ENCODE measurements at regions not wholly inside any gene's neighbourhood (a gene's known extent, or its start where the extent isn't known, plus 50 kb on each side); places are given as distances from the start of the nearest gene placed in this dataset.
"Not testable (repeated sequence)": the region's sequence is repeated elsewhere in the genome, so short reads cannot be mapped to it uniquely, and the experiment has no call there.

DNA sequence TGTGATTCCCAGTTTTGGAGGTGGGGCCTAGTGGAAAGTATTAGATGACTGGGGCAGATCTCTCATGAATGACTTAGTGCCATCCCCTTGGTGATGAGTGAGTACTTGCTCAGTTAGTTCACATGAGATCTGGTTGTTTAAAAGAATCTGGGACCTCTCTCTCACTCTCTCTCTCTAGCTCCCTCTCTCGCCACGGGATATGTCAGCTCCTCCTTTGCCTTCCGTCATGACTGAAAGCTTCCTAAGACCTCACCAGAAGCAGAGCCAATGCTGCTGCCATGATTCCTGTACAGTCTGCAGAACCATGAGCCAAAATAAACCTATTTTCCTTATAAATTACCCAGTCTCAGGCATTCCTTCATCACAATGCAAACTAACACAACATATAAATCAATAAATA is 176.7 kb downstream of the PRELID2 start:
- TF ChIP-seq CTCF (IDR thresholded peaks at IDR 0.05; ENCODE audit: low read depth, low read length): no peak
- DNase-seq (ENCODE audit: low read depth): no peak
- H3K4me3 ChIP-seq (ENCODE audit: low read depth, low read length): no peak overlapping the region

- not testable (repeated sequence) for DNase-seq (ENCODE audit: low read depth)
These were observed 182.4 kb downstream of the PRELID2 start for GRCh38 chr5:145652700-145653099.

GRCh38 chr5:145647137-145647536 is 188.0 kb downstream of the PRELID2 start:
- H3K4me3 ChIP-seq (ENCODE audit: low read depth, low read length); DNase-seq (ENCODE audit: low read depth): not testable (repeated sequence)

More at GRCh38 chr5:145652700-145653099, 182.4 kb downstream of the PRELID2 start:
- H3K4me3 ChIP-seq (ENCODE audit: low read depth, low read length): not testable (repeated sequence)

DNA sequence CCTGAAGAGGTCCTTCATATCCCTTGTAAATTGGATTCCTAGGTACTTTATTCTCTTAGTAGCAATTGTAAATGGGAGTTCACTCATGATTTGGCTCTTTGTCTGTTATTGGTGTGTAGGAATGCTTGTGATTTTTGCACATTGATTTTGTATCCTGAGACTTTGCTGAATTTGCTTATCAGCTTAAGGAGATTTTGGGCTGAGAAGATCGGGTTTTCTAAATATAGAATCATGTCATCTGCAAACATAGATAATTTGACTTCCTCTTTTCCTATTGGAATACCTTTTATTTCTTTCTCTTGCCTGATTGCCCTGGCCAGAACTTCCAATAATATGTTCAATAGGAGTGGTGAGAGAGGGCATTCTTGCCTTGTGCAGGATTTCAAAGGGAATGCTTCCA is 191.9 kb downstream of the PRELID2 start:
- not testable (repeated sequence) for H3K4me3 ChIP-seq (ENCODE audit: low read depth, low read length); DNase-seq (ENCODE audit: low read depth)

- TF ChIP-seq, protein P1, sequence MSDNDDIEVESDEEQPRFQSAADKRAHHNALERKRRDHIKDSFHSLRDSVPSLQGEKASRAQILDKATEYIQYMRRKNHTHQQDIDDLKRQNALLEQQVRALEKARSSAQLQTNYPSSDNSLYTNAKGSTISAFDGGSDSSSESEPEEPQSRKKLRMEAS (IDR thresholded peaks at IDR 0.05; ENCODE audit: low read depth, low read length): no peak
- TF ChIP-seq MYC (IDR thresholded peaks at IDR 0.05; ENCODE audit: low read depth, low read length) (no peak), CTCF (IDR thresholded peaks at IDR 0.05; ENCODE audit: low read depth, low read length) (no peak), POLR2A (IDR thresholded peaks at IDR 0.05; ENCODE audit: extremely low read depth, insufficient read length) (no peak)
- no peak for DNase-seq (ENCODE audit: low read depth)
- H3K4me3 ChIP-seq (ENCODE audit: low read depth, low read length): no peak overlapping the region
These were observed 197.7 kb downstream of the PRELID2 start for GRCh38 chr5:145637396-145637795.

GRCh38 chr5:145636371-145636770 is 198.8 kb downstream of the PRELID2 start:
- H3K4me3 ChIP-seq (ENCODE audit: low read depth, low read length): no peak overlapping the region
- no peak for DNase-seq (ENCODE audit: low read depth)
- TF ChIP-seq MYC (IDR thresholded peaks at IDR 0.05; ENCODE audit: low read depth, low read length): no peak
- TF ChIP-seq CTCF (IDR thresholded peaks at IDR 0.05; ENCODE audit: low read depth, low read length): no peak
- no peak for TF ChIP-seq POLR2A (IDR thresholded peaks at IDR 0.05; ENCODE audit: extremely low read depth, insufficient read length)
- TF ChIP-seq, protein P1 (IDR thresholded peaks at IDR 0.05; ENCODE audit: low read depth, low read length): no peak

DNA sequence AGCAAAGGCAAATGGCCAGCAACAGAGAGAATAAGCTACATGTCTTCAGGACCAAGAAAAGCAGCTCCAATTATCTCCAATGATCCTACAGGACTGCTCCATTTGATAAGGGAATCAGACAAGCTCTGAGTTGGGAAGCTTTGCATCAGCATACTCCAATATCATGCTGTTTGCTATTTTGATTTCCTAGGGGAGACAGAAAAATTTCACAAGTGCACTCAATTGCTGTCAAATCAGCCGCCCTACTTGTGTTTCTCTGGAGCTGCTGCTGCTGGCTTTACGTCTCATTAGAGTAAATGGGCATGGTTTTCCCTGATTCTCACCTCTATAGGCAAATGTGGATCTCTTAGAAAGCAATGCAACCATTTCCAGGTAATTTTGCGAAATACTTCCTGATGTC is 201.7 kb downstream of the PRELID2 start:
- DNase-seq (ENCODE audit: low read depth): no peak
- TF ChIP-seq CTCF (IDR thresholded peaks at IDR 0.05; ENCODE audit: low read depth, low read length) (no peak), POLR2A (IDR thresholded peaks at IDR 0.05; ENCODE audit: extremely low read depth, insufficient read length) (no peak), MYC (IDR thresholded peaks at IDR 0.05; ENCODE audit: low read depth, low read length) (no peak)
- TF ChIP-seq, protein P1 (IDR thresholded peaks at IDR 0.05; ENCODE audit: low read depth, low read length): no peak
- no peak overlapping the region for H3K4me3 ChIP-seq (ENCODE audit: low read depth, low read length)

GRCh38 chr5:145632701-145633100 is 202.4 kb downstream of the PRELID2 start:
- no peak for TF ChIP-seq MYC (IDR thresholded peaks at IDR 0.05; ENCODE audit: low read depth, low read length)
- no peak for TF ChIP-seq POLR2A (IDR thresholded peaks at IDR 0.05; ENCODE audit: extremely low read depth, insufficient read length)
- TF ChIP-seq CTCF (IDR thresholded peaks at IDR 0.05; ENCODE audit: low read depth, low read length): no peak
- TF ChIP-seq, protein P1 (IDR thresholded peaks at IDR 0.05; ENCODE audit: low read depth, low read length): no peak
- H3K4me3 ChIP-seq (ENCODE audit: low read depth, low read length): no peak overlapping the region
- no peak for DNase-seq (ENCODE audit: low read depth)

Measured in NB4 (cell line).